PC-3 (cell line): ENCODE measurements at regions not wholly inside any gene's neighbourhood (a gene's known extent, or its start where the extent isn't known, plus 50 kb on each side); places are given as distances from the start of the nearest gene placed in this dataset.

ENCODE experiments used
- ATAC-seq: fragments of 200-7000 bp; cut with Tn5 transposase; 2 replicates; pipeline ENCODE4 v1.9.1; 2020; ENCODE audit warnings: mild to moderate bottlenecking, moderate library complexity
- BruUV-seq: library from RNA; stranded (reverse); fragments of 400-500 nt; replicated peaks from 2 replicates; lab custom pipeline; 2021; lab: Mats Ljungman, UMichigan
- CTCF ChIA-PET: fragments of 300-600 bp; sonication (Branson Sonifier 250); formaldehyde crosslinking; loops from one replicate; lab custom pipeline; 2022; ENCODE audit warnings: antibody characterized with exemption; lab: Charles Lee
- POLR2A ChIA-PET: fragments of 300-600 bp; sonication (Branson Sonifier 250); formaldehyde crosslinking; loops from one replicate; lab custom pipeline; 2022; ENCODE audit warnings: antibody characterized with exemption; ENCODE audit not compliant: unreplicated experiment; lab: Charles Lee
- DNase-seq: peaks from one replicate; pipeline ENCODE4 v3.0.0-alpha.2; 2015
- H2AFZ ChIP-seq: fragments of 300-600 bp; sonication (generic); 2 replicates; pipeline ENCODE4 v1.6.0; 2016; ENCODE audit warnings: antibody characterized with exemption, low read length
- H3F3A ChIP-seq: fragments of 300-600 bp; sonication (generic); one replicate; pipeline ENCODE4 v1.6.0; 2017; ENCODE audit warnings: antibody characterized with exemption, low read length, control low read depth, mild to moderate bottlenecking; ENCODE audit not compliant: unreplicated experiment
- H3K27ac ChIP-seq: fragments of 300-600 bp; sonication (generic); 2 replicates; pipeline ENCODE4 v1.5.1; 2016; ENCODE audit warnings: mild to moderate bottlenecking, low read length
- H3K27me3 ChIP-seq: fragments of 300-600 bp; sonication (generic); 2 replicates; pipeline ENCODE4 v1.6.1; 2016; ENCODE audit warnings: low read length, mixed read lengths
- H3K36me3 ChIP-seq: fragments of 300-600 bp; sonication (generic); 2 replicates; pipeline ENCODE4 v1.6.1; 2016; ENCODE audit warnings: low read depth, mixed run types, low read length, mixed read lengths
- H3K4me1 ChIP-seq: fragments of 300-600 bp; sonication (generic); 2 replicates; pipeline ENCODE4 v1.5.1; 2016; ENCODE audit warnings: low read length; ENCODE audit not compliant: insufficient read depth
- H3K4me2 ChIP-seq: fragments of 300-600 bp; sonication (generic); 2 replicates; pipeline ENCODE4 v1.6.0; 2016; ENCODE audit warnings: low read length
- H3K4me3 ChIP-seq: fragments of 300-600 bp; sonication (generic); 2 replicates; pipeline ENCODE4 v1.5.1; 2016; ENCODE audit warnings: mild to moderate bottlenecking, low read length, mixed read lengths
- H3K79me2 ChIP-seq: fragments of 300-600 bp; sonication (generic); 2 replicates; pipeline ENCODE4 v1.6.1; 2017; ENCODE audit warnings: low read length, mixed read lengths
- H3K9ac ChIP-seq: fragments of 300-600 bp; sonication (generic); 2 replicates; pipeline ENCODE4 v1.6.0; 2016; ENCODE audit warnings: mild to moderate bottlenecking, low read length
- H3K9me2 ChIP-seq: fragments of 300-600 bp; sonication (generic); replicated peaks from 2 replicates; pipeline ENCODE4 v1.6.1; 2016; ENCODE audit warnings: mixed run types, low read length, mixed read lengths
- H3K9me3 ChIP-seq: fragments of 300-600 bp; sonication (generic); 2 replicates; pipeline ENCODE4 v1.6.1; 2016; ENCODE audit warnings: low read length, mixed read lengths
- H4K20me1 ChIP-seq: fragments of 300-600 bp; sonication (generic); 2 replicates; pipeline ENCODE4 v1.6.1; 2016; ENCODE audit warnings: low read length, mixed read lengths
- EZH2 ChIP-seq: fragments of 300-600 bp; sonication (generic); IDR thresholded peaks from one replicate; pipeline ENCODE4 v1.6.1; 2017; ENCODE audit warnings: antibody characterized with exemption, mild to moderate bottlenecking, low read length; ENCODE audit not compliant: unreplicated experiment
- EZH2phosphoT487 ChIP-seq: fragments of 300-600 bp; sonication (generic); IDR thresholded peaks from 2 replicates; pipeline ENCODE4 v1.6.1; 2018; ENCODE audit warnings: mild to moderate bottlenecking, antibody characterized with exemption, low read length, borderline replicate concordance
- intact Hi-C: fragments of 100-400 bp; cut with micrococcal nuclease; formaldehyde crosslinking; loops from 2 replicates; pipeline ENCODE4 v1.9.0; 2023
- TF ChIP-seq, protein P1 (sequence below): fragments of 300-600 bp; sonication (generic); conservative IDR thresholded peaks from 2 replicates; pipeline ENCODE4 v1.5.1; 2017; ENCODE audit warnings: antibody characterized with exemption, low read depth, mild to moderate bottlenecking, low read length

DNA sequence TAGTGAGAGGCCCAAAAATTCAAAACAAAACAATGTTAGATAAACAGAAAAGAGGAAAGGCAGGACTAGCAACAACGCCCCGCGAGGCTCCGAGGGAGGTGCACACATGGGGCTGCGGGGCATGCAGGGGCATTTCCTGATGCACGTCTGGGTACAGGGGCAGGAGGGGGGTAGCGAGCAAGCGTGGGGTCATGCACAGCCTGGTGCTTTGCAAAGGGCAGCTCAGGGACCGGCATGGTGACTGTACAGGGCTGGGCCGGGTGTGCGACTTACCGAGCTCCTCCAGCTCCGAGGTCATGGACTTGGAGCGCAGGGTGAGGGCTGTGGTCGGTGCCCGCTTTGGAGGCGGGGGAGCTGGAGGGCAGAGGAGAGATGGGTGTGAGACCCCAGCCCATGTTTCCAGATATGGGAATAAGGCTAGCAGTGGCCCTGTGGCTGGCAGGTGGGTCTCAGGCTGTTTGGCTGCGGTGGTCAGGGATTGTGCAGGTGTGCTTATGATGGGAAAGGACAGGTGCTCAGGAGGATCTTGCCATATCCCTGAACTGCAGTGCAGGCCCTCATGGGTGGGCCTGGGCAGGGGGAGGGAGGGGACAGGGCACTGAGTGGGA, 103.7 kb downstream of the CTTN start:
- no peak overlapping the region for H3K27ac ChIP-seq
- H2AFZ ChIP-seq: no peak overlapping the region
- ChIA-PET CTCF (no interaction called here), POLR2A (no interaction called here)
- no peak for DNase-seq
- H3K36me3 ChIP-seq: no peaks in the 10 kb centered on the region
- no peaks in the 10 kb centered on the region for H3K4me1 ChIP-seq
- no peak for ATAC-seq
- H3K9me2 ChIP-seq: no peaks in the 10 kb centered on the region
- H3K27me3 ChIP-seq: no peaks in the 10 kb centered on the region
- no peak overlapping the region for H3K4me3 ChIP-seq
- no peak overlapping the region for H3K4me2 ChIP-seq
- intact Hi-C loops: no loop called here
- no peaks in the 10 kb centered on the region for H4K20me1 ChIP-seq
- H3F3A ChIP-seq: no peaks in the 10 kb centered on the region
- no peaks in the 10 kb centered on the region for H3K9me3 ChIP-seq
- H3K9ac ChIP-seq: no peak overlapping the region
- TF ChIP-seq EZH2 (no peak), EZH2phosphoT487 (no peak)
- TF ChIP-seq, protein P1, sequence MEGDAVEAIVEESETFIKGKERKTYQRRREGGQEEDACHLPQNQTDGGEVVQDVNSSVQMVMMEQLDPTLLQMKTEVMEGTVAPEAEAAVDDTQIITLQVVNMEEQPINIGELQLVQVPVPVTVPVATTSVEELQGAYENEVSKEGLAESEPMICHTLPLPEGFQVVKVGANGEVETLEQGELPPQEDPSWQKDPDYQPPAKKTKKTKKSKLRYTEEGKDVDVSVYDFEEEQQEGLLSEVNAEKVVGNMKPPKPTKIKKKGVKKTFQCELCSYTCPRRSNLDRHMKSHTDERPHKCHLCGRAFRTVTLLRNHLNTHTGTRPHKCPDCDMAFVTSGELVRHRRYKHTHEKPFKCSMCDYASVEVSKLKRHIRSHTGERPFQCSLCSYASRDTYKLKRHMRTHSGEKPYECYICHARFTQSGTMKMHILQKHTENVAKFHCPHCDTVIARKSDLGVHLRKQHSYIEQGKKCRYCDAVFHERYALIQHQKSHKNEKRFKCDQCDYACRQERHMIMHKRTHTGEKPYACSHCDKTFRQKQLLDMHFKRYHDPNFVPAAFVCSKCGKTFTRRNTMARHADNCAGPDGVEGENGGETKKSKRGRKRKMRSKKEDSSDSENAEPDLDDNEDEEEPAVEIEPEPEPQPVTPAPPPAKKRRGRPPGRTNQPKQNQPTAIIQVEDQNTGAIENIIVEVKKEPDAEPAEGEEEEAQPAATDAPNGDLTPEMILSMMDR: no peak
- H3K79me2 ChIP-seq: no peaks in the 10 kb centered on the region
- BruUV-seq: no TSS peak

DNA sequence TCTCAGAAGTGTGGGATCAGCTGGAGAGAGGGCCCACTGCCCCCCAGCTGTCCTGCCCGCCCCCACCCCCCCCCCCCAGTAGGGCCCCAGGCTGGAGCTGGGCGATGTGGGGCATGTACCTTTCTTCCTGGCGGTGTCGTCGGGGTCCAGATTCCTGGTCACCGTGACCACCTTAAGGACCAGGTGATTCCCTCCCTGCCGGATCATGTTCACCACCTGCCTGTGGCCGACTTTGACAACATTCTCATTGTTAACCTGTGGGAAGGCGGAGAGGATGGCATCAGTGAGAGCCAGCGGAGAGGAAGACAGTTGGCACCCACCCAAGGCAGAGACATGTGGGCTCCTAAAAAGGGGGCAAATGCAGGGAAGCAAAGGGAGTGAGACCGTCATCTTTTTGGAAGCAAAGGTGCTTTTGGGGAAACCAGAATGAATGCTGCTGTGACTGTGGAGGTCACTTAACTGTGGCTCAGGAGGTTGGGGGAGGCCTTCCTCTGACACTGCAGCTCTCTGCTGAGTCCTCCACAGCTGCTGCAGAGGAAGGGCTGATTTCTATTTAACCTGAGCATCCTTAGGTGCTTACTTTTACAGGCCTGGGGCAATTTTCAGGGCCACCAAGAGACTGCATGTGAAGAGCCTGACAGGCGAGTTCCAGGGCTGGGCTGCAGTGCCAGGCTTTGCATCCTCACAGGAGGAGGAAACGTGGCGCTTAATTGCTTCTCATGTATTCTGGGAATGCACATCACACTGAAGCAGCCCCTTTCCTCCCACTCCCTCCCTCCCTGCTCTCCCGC, 104.5 kb downstream of the CTTN start:
- Histone ChIP-seq H4K20me1 (no peaks in the 10 kb centered on the region), H3K9ac (no peak overlapping the region), H3K9me2 (no peaks in the 10 kb centered on the region), H3K79me2 (no peaks in the 10 kb centered on the region), H2AFZ (no peak overlapping the region), H3K4me2 (no peak overlapping the region), H3K9me3 (no peaks in the 10 kb centered on the region), H3K27me3 (no peaks in the 10 kb centered on the region), H3K36me3 (no peaks in the 10 kb centered on the region), H3K4me3 (no peak overlapping the region), H3K27ac (no peak overlapping the region), H3K4me1 (no peaks in the 10 kb centered on the region), H3F3A (no peaks in the 10 kb centered on the region)
- CTCF ChIA-PET: no interaction called here
- no peak for ATAC-seq
- POLR2A ChIA-PET: no interaction called here
- BruUV-seq: no TSS peak
- no peak for DNase-seq
- intact Hi-C loops: no loop called here
- TF ChIP-seq EZH2 (no peak), EZH2phosphoT487 (no peak)
- TF ChIP-seq, protein P1: no peak
